Osteoblast (primary cell): ENCODE measurements at regions not wholly inside any gene's neighbourhood (a gene's known extent, or its start where the extent isn't known, plus 50 kb on each side); places are given as distances from the start of the nearest gene placed in this dataset.
"Not testable (repeated sequence)": the region's sequence is repeated elsewhere in the genome, so short reads cannot be mapped to it uniquely, and the experiment has no call there.

Experiments
- DNase-seq: peaks from one replicate; pipeline ENCODE4 v3.0.0; 2011; ENCODE audit warnings: low spot score, mixed read lengths; ENCODE audit not compliant: insufficient read length; ENCODE audit errors: missing footprints
- H2AFZ ChIP-seq: 2 replicates; pipeline ENCODE4 v1.6.0; 2011; ENCODE audit warnings: mild to moderate bottlenecking, low read length
- H3K27ac ChIP-seq: 2 replicates; pipeline ENCODE4 v1.5.1; 2011; ENCODE audit warnings: mild to moderate bottlenecking, low read depth, low read length, moderate library complexity
- H3K27me3 ChIP-seq: 2 replicates; pipeline ENCODE4 v1.6.0; 2012; ENCODE audit warnings: mild to moderate bottlenecking, control low read depth, inconsistent platforms, low read length, moderate library complexity; ENCODE audit not compliant: insufficient read depth
- H3K36me3 ChIP-seq: 2 replicates; pipeline ENCODE4 v1.5.1; 2011; ENCODE audit warnings: mild to moderate bottlenecking, low read length, control low read depth, moderate library complexity; ENCODE audit not compliant: insufficient read depth
- H3K4me1 ChIP-seq: 2 replicates; pipeline ENCODE4 v1.5.1; 2011; ENCODE audit warnings: mild to moderate bottlenecking, low read length, control low read depth, moderate library complexity; ENCODE audit not compliant: insufficient read depth
- H3K4me2 ChIP-seq: 2 replicates; pipeline ENCODE4 v1.6.0; 2011; ENCODE audit warnings: mild to moderate bottlenecking, low read length; ENCODE audit not compliant: insufficient read depth
- H3K4me3 ChIP-seq: fragments of 200-600 bp; sonication (generic); 3 replicates; pipeline ENCODE4 v1.5.1; 2012; ENCODE audit warnings: mild to moderate bottlenecking, low read length, inconsistent platforms; ENCODE audit not compliant: insufficient read depth
- H3K79me2 ChIP-seq: 2 replicates; pipeline ENCODE4 v1.6.0; 2012; ENCODE audit warnings: mild to moderate bottlenecking, low read length, control low read depth, inconsistent platforms; ENCODE audit not compliant: insufficient read depth
- H3K9me3 ChIP-seq: 2 replicates; pipeline ENCODE4 v1.5.1; 2011; ENCODE audit warnings: low read depth, low read length, control low read depth
- H4K20me1 ChIP-seq: 2 replicates; pipeline ENCODE4 v1.6.0; 2012; ENCODE audit warnings: mild to moderate bottlenecking, low read length, control low read depth; ENCODE audit not compliant: insufficient read depth
- CTCF ChIP-seq: IDR thresholded peaks from 2 replicates; pipeline ENCODE4 v1.5.1; 2011; ENCODE audit warnings: mild to moderate bottlenecking, low read depth, low read length, moderate library complexity; ENCODE audit errors: extremely low read depth

- Histone ChIP-seq H3K4me1 (no peaks in the 10 kb centered on the region), H3K27ac (no peak overlapping the region), H3K27me3 (no peaks in the 10 kb centered on the region), H3K4me3 (no peak overlapping the region), H4K20me1 (no peaks in the 10 kb centered on the region), H3K4me2 (no peak overlapping the region), H2AFZ (no peak overlapping the region), H3K9me3 (no peaks in the 10 kb centered on the region), H3K36me3 (no peaks in the 10 kb centered on the region), H3K79me2 (no peaks in the 10 kb centered on the region)
- no peak for DNase-seq
- no peak for TF ChIP-seq CTCF
Observed at GRCh38 chrX:27163236-27163635, 299.9 kb downstream of the PPP4R3C start.

- Histone ChIP-seq H4K20me1 (no peaks in the 10 kb centered on the region), H3K4me3 (no peak overlapping the region), H3K4me2 (no peak overlapping the region), H3K27me3 (no peaks in the 10 kb centered on the region), H3K79me2 (no peaks in the 10 kb centered on the region), H3K27ac (no peak overlapping the region), H2AFZ (no peak overlapping the region), H3K9me3 (no peaks in the 10 kb centered on the region), H3K36me3 (no peaks in the 10 kb centered on the region), H3K4me1 (no peaks in the 10 kb centered on the region)
- TF ChIP-seq CTCF: no peak
- no peak for DNase-seq
Observed at GRCh38 chrX:27162496-27162895, 300.6 kb downstream of the PPP4R3C start.

GRCh38 chrX:27156921-27157320 is 306.2 kb downstream of the PPP4R3C start:
- H3K9me3 ChIP-seq, H3K27ac ChIP-seq, H3K36me3 ChIP-seq, H3K4me1 ChIP-seq, H2AFZ ChIP-seq, H3K79me2 ChIP-seq, DNase-seq, H3K4me3 ChIP-seq, H3K27me3 ChIP-seq, H3K4me2 ChIP-seq, H4K20me1 ChIP-seq: not testable (repeated sequence)

- no peaks in the 10 kb centered on the region for H3K36me3 ChIP-seq
- no peaks in the 10 kb centered on the region for H3K79me2 ChIP-seq
- no peaks in the 10 kb centered on the region for H3K9me3 ChIP-seq
- no peak for TF ChIP-seq CTCF
- no peaks in the 10 kb centered on the region for H3K27me3 ChIP-seq
- no peaks in the 10 kb centered on the region for H3K4me1 ChIP-seq
- no peak overlapping the region for H2AFZ ChIP-seq
- no peak overlapping the region for H3K4me2 ChIP-seq
- H3K27ac ChIP-seq: no peak overlapping the region
- no peak for DNase-seq
- H4K20me1 ChIP-seq: no peaks in the 10 kb centered on the region
- H3K4me3 ChIP-seq: no peak overlapping the region
Observed at GRCh38 chrX:27136325-27136724, 326.8 kb downstream of the PPP4R3C start.

GRCh38 chrX:27132862-27133261 is 330.3 kb downstream of the PPP4R3C start:
- Histone ChIP-seq H3K27ac (no peak overlapping the region), H3K79me2 (no peaks in the 10 kb centered on the region), H4K20me1 (no peaks in the 10 kb centered on the region), H3K4me1 (no peaks in the 10 kb centered on the region), H3K36me3 (no peaks in the 10 kb centered on the region), H3K9me3 (no peaks in the 10 kb centered on the region), H3K27me3 (no peaks in the 10 kb centered on the region), H3K4me2 (no peak overlapping the region), H3K4me3 (no peak overlapping the region), H2AFZ (no peak overlapping the region)
- no peak for DNase-seq
- TF ChIP-seq CTCF: no peak

- H3K27me3 ChIP-seq, H3K79me2 ChIP-seq, H3K4me2 ChIP-seq, H4K20me1 ChIP-seq, H2AFZ ChIP-seq, H3K4me1 ChIP-seq, H3K4me3 ChIP-seq, H3K36me3 ChIP-seq, DNase-seq, H3K9me3 ChIP-seq, H3K27ac ChIP-seq: not testable (repeated sequence)
Observed at GRCh38 chrX:27087176-27087575, 376.0 kb downstream of the PPP4R3C start.
